ENCODE measurements at regions not wholly inside any gene's neighbourhood (a gene's known extent, or its start where the extent isn't known, plus 50 kb on each side); places are given as distances from the start of the nearest gene placed in this dataset.

GRCh38 chr7:96605045-96605716 is 104.5 kb downstream of the SEM1 start:
- no peak for TF ChIP-seq GATA3 (IDR thresholded peaks at IDR 0.05; ENCODE audit: low read depth, low read length)
- no peak for TF ChIP-seq GATA2 (IDR thresholded peaks at IDR 0.05; ENCODE audit: low read depth, low read length)

Measured in SH-SY5Y (cell line).